HFF-Myc (cell line): ENCODE measurements at regions not wholly inside any gene's neighbourhood (a gene's known extent, or its start where the extent isn't known, plus 50 kb on each side); places are given as distances from the start of the nearest gene placed in this dataset.

Source experiments
- DNase-seq: peaks from one replicate; pipeline ENCODE4 v3.0.0-alpha.2; 2011; ENCODE audit warnings: low read depth; ENCODE audit errors: extremely low read depth
- H3K4me3 ChIP-seq: replicated peaks from 2 replicates; pipeline ENCODE4 v1.5.1; 2011; ENCODE audit warnings: low read depth, mild to moderate bottlenecking, control low read depth, low read length
- CTCF ChIP-seq: IDR thresholded peaks from 2 replicates; pipeline ENCODE4 v1.5.1; 2012; ENCODE audit warnings: mild to moderate bottlenecking, low read depth, low read length, control low read depth; ENCODE audit errors: missing control alignments

- no peak overlapping the region for H3K4me3 ChIP-seq
- TF ChIP-seq CTCF = no peak
- peak; percentile 47 for DNase-seq
These were observed 110.8 kb downstream of the CDC7 start for GRCh38 chr1:91611483-91611917.

- DNase-seq = peak; percentile 36
- H3K4me3 ChIP-seq = no peak overlapping the region
- TF ChIP-seq CTCF = no peak
These were observed 112.9 kb downstream of the CDC7 start for GRCh38 chr1:91613595-91613994.

- H3K4me3 ChIP-seq = no peak overlapping the region
- no peak for DNase-seq
- no peak for TF ChIP-seq CTCF
These were observed 116.1 kb downstream of the CDC7 start for GRCh38 chr1:91616712-91617111.

GRCh38 chr1:91617285-91617765, 116.7 kb downstream of the CDC7 start:
- no peak for TF ChIP-seq CTCF

GRCh38 chr1:91619881-91620280, 119.2 kb downstream of the CDC7 start:
- TF ChIP-seq CTCF = no peak
- no peak for DNase-seq

More at GRCh38 chr1:91617285-91617765, 116.7 kb downstream of the CDC7 start:
- no peak overlapping the region for H3K4me3 ChIP-seq
- DNase-seq = no peak

GRCh38 chr1:91621360-91621759, 120.7 kb downstream of the CDC7 start:
- no peak for TF ChIP-seq CTCF
- H3K4me3 ChIP-seq = no peak overlapping the region
- no peak for DNase-seq

More at GRCh38 chr1:91619881-91620280, 119.2 kb downstream of the CDC7 start:
- H3K4me3 ChIP-seq = no peak overlapping the region

- no peak overlapping the region for H3K4me3 ChIP-seq
- no peak for TF ChIP-seq CTCF
- no peak for DNase-seq
These were observed 121.3 kb downstream of the CDC7 start for GRCh38 chr1:91621907-91622306.
